Activated B cell treated with CpG ODN at 0.5 μM for 24 hours (primary cell): ENCODE measurements at regions not wholly inside any gene's neighbourhood (a gene's known extent, or its start where the extent isn't known, plus 50 kb on each side); places are given as distances from the start of the nearest gene placed in this dataset.
"Not testable (repeated sequence)": the region's sequence is repeated elsewhere in the genome, so short reads cannot be mapped to it uniquely, and the experiment has no call there.

Experiments used
- ATAC-seq: fragments of 200-7000 bp; cut with Tn5 transposase; one replicate; pipeline ENCODE4 v1.10.0; 2021; ENCODE audit warnings: low read depth, mild to moderate bottlenecking, moderate library complexity
- CTCF ChIA-PET: fragments of 350-600 bp; sonication (Branson Sonifier 250); formaldehyde crosslinking; loops from one replicate; lab custom pipeline; 2021; ENCODE audit warnings: antibody characterized with exemption; lab: Charles Lee
- POLR2A ChIA-PET: fragments of 350-600 bp; sonication (Branson Sonifier 250); formaldehyde crosslinking; loops from one replicate; lab custom pipeline; 2021; ENCODE audit warnings: antibody characterized with exemption; lab: Charles Lee
- DNase-seq: peaks from one replicate; pipeline ENCODE4 v3.0.0; 2022
- H3K27ac Mint-ChIP-seq: one replicate; pipeline ENCODE4 v1.8.0; 2020; ENCODE audit warnings: mixed read lengths
- H3K27me3 Mint-ChIP-seq: one replicate; pipeline ENCODE4 v1.8.0; 2021; ENCODE audit warnings: mixed read lengths
- H3K36me3 Mint-ChIP-seq: one replicate; pipeline ENCODE4 v1.8.0; 2021; ENCODE audit warnings: low read depth, mixed read lengths
- H3K4me1 Mint-ChIP-seq: one replicate; pipeline ENCODE4 v1.8.0; 2021; ENCODE audit warnings: mixed read lengths
- H3K4me3 Mint-ChIP-seq: one replicate; pipeline ENCODE4 v1.8.0; 2020; ENCODE audit warnings: mild to moderate bottlenecking, mixed read lengths
- H3K9me3 Mint-ChIP-seq: one replicate; pipeline ENCODE4 v1.8.0; 2020; ENCODE audit warnings: mixed read lengths
- intact Hi-C: fragments of 100-400 bp; cut with micrococcal nuclease; formaldehyde crosslinking; loops from one replicate; pipeline ENCODE4 v1.15.1; 2024
- TF ChIP-seq, protein P1 (sequence below): fragments of 200-600 bp; IDR thresholded peaks from one replicate; pipeline ENCODE4 v1.8.0; 2022; ENCODE audit warnings: antibody characterized with exemption, mild to moderate bottlenecking

DNA sequence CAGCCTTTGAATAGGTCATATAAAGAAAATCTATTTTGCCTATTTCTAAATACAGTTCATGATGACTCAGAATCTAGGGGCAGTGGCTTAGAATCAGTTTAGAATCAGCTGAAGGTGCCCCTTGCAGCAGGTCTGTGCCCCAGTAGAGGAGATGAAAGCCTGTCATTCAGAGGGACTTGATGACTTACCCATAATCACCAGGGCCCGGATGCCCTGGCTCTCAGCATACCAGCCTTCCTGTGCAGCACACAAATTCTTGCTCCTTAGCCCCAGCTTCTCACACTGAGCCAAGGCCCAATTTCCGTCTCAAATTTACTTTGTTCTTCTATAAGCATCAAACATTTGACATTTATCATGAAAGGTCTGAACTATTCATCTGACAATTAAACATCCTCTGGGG is 83.2 kb upstream of the EOMES start:
- Mint-ChIP-seq H3K4me1 (no peaks in the 10 kb centered on the region), H3K9me3 (no peaks in the 10 kb centered on the region), H3K36me3 (no peaks in the 10 kb centered on the region), H3K4me3 (no peak overlapping the region), H3K27ac (no peak overlapping the region), H3K27me3 (no peaks in the 10 kb centered on the region)
- CTCF ChIA-PET: no interaction called here
- intact Hi-C loops: no loop called here
- DNase-seq (no peak), ATAC-seq (no peak)
- TF ChIP-seq, protein P1, sequence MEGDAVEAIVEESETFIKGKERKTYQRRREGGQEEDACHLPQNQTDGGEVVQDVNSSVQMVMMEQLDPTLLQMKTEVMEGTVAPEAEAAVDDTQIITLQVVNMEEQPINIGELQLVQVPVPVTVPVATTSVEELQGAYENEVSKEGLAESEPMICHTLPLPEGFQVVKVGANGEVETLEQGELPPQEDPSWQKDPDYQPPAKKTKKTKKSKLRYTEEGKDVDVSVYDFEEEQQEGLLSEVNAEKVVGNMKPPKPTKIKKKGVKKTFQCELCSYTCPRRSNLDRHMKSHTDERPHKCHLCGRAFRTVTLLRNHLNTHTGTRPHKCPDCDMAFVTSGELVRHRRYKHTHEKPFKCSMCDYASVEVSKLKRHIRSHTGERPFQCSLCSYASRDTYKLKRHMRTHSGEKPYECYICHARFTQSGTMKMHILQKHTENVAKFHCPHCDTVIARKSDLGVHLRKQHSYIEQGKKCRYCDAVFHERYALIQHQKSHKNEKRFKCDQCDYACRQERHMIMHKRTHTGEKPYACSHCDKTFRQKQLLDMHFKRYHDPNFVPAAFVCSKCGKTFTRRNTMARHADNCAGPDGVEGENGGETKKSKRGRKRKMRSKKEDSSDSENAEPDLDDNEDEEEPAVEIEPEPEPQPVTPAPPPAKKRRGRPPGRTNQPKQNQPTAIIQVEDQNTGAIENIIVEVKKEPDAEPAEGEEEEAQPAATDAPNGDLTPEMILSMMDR: no peak
- POLR2A ChIA-PET: no interaction called here

DNA sequence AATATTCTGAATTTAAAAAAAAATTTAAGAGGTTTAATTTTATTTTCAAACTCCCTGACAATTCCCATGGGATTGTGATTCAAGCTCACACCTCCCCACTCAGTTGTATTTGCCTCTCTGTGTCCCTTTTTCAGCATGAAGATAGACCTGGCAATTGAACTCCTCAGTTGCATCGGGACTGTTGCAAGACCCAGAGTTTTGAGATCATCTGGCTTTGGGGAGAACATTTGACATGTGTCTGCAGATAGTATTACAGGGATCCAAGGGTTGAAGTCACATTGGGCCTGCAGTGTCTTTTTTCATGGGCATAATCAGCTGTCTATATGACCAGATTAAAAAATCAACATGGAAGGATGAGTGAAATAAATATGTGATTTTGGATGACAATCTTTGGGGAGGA is 91.1 kb upstream of the EOMES start:
- H3K4me3 Mint-ChIP-seq: no peak overlapping the region
- POLR2A ChIA-PET: no interaction called here
- ATAC-seq: no peak
- TF ChIP-seq, protein P1: no peak
- DNase-seq: no peak
- H3K27me3 Mint-ChIP-seq: no peaks in the 10 kb centered on the region
- intact Hi-C loops: no loop called here
- CTCF ChIA-PET: no interaction called here
- H3K9me3 Mint-ChIP-seq: peaks cover 2% of the 10 kb centered on the region
- no peak overlapping the region for H3K27ac Mint-ChIP-seq
- no peaks in the 10 kb centered on the region for H3K4me1 Mint-ChIP-seq
- no peaks in the 10 kb centered on the region for H3K36me3 Mint-ChIP-seq

DNA sequence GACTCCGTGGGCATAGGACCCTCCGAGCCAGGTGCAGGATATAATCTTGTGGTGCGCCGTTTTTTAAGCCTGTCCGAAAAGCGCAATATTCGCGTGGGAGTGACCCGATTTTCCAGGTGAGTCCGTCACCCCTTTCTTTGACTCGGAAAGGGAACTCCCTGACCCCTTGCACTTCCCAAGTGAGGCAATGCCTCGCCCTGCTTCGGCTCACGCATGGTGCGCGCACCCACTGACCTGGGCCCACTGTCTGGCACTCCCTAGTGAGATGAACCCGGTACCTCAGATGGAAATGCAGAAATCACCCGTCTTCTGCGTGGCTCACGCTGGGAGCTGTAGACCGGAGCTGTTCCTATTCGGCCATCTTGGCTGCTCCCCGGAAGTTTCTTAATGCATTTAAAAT is 99.5 kb upstream of the EOMES start:
- intact Hi-C loops, H3K27ac Mint-ChIP-seq, DNase-seq, H3K4me3 Mint-ChIP-seq, H3K9me3 Mint-ChIP-seq, POLR2A ChIA-PET, H3K4me1 Mint-ChIP-seq, ATAC-seq, CTCF ChIA-PET, H3K27me3 Mint-ChIP-seq, H3K36me3 Mint-ChIP-seq: not testable (repeated sequence)

DNA sequence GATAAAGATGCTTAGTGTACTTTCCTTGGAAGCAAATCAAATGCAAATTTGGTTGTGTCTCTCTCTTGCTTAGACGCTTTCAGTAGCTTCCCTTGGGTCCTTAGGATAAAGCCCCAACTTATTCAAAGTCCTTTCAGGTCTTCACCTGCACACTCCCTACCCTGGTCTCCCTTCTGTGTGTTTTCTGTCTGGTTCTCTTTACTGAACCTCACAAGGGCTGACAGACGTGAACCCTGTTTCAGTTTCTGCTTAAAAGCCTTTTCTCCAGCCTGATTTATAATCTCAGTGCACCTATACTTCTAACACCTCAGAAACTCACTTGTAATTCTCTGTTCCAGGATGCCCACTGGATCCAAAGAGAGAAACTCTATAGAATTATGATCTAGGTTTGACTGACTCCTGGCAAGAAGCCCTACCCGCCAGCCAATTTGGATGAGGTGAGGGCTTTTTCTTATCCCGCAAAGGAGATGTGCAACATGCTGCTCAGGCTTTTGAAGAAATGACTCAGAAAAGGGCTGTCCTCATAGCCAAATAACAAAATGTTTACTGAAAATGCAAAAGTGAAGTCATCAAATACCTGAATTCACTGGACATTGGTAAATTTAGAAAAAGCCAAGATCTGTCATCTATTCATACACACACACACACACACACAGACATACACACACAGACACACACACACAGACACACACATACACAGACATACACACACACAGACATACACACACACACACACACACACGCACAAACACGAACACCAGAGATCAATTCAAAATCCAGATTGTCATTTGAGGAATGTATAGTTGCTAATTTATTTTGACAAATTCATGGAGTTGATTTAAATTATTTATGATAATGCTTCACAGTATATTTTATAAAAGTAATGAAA is 102.4 kb upstream of the EOMES start:
- ChIA-PET POLR2A (no interaction called here), CTCF (no interaction called here)
- Mint-ChIP-seq H3K27me3 (no peaks in the 10 kb centered on the region), H3K4me1 (no peaks in the 10 kb centered on the region), H3K27ac (no peak overlapping the region), H3K4me3 (no peak overlapping the region), H3K36me3 (no peaks in the 10 kb centered on the region), H3K9me3 (no peaks in the 10 kb centered on the region)
- intact Hi-C loops: no loop called here
- TF ChIP-seq, protein P1: no peak
- DNase-seq (no peak), ATAC-seq (no peak)

DNA sequence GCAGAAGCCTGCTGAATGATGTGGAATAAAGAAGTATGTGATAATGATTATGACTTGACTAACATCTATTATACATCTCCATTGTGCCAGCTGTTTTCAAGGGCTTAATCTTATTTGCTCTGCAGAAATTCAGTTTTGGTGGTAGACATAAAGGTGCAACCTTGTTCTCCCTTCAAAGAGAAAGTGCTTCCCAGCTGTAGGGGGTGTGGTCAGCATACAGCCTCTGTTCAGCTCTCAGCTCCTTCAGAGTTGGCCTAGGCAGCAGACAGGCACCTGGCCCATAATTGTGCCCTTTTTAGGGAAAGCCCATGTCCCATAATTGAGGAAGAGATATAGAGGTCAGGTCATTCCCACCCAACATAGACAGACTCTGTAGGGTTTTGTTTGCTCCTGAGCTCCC is 104.3 kb upstream of the EOMES start:
- Mint-ChIP-seq H3K36me3 (no peaks in the 10 kb centered on the region), H3K4me1 (no peaks in the 10 kb centered on the region), H3K9me3 (no peaks in the 10 kb centered on the region), H3K27ac (no peak overlapping the region), H3K4me3 (no peak overlapping the region), H3K27me3 (no peaks in the 10 kb centered on the region)
- DNase-seq (no peak), ATAC-seq (no peak)
- ChIA-PET POLR2A (no interaction called here), CTCF (no interaction called here)
- TF ChIP-seq, protein P1: no peak
- intact Hi-C loops: no loop called here
